HG03342 (cell line): ENCODE measurements at regions not wholly inside any gene's neighbourhood (a gene's known extent, or its start where the extent isn't known, plus 50 kb on each side); places are given as distances from the start of the nearest gene placed in this dataset.

Experiments used
- ATAC-seq: cut with Tn5 transposase; IDR thresholded peaks from one replicate; pipeline ENCODE4 v1.9.1; 2021; ENCODE audit warnings: mild to moderate bottlenecking, moderate library complexity; ENCODE audit not compliant: unreplicated experiment

DNA sequence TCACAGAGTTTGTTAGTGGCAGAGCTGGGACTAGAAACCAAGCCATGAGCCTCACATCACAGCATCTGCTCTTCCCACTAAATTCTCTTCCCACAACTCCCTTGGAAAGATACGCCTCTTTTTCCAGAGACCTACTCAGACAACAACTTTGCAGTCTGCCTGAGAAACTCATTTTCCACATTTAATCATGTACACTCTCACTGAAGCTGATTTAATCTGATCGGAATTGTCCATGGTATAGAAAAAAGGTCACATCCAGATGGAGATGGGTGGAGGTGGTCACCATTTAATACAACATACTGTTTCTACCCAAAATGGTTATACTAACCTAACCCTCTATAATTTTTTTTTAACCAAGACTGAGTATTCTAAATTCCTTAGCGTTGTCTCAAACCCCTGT lies 366.2 kb downstream of the ENC1 start:
- ATAC-seq, result no peak

- ATAC-seq, result no peak
These were observed 367.6 kb downstream of the ENC1 start for GRCh38 chr5:74272831-74273451.

DNA sequence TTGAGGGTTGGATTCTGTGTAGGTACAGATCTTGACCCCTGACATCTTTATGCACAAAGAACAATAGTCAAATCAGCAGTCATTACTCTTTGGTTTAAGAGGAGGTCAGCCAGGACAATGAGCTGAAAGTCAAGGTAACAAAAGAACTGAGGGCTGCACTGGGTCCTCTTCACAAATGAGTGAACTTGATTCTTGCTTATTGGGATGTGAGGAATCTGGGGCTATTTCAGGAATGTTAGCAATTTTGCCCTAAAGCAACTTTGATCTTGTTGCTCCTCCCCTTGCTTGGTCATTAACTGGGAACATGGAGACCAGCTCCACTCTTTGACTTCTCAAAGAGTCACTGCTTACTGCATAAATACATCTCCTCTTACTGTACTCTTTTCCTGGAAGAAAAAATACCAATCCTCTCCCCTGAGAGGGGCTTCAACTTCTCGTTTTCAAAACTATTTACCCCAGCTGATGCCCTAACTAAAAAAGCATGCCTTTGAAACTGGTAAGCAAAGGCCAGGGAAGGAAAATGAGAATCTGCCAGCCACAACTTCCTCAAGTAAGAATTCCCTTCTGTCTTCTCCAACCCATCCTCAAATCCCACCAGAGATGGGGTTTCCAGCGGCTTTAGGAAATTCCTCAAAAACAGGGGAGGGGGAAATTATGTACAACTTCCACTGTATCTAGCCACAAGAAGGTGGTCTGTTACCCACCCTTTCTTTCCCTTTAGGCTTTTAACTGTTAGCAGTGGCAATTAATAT lies 368.3 kb downstream of the ENC1 start:
- no peak for ATAC-seq

- ATAC-seq, result no peak
These were observed 372.2 kb downstream of the ENC1 start for GRCh38 chr5:74268297-74268696.

GRCh38 chr5:74266836-74267235 lies 373.7 kb downstream of the ENC1 start:
- ATAC-seq, result no peak

DNA sequence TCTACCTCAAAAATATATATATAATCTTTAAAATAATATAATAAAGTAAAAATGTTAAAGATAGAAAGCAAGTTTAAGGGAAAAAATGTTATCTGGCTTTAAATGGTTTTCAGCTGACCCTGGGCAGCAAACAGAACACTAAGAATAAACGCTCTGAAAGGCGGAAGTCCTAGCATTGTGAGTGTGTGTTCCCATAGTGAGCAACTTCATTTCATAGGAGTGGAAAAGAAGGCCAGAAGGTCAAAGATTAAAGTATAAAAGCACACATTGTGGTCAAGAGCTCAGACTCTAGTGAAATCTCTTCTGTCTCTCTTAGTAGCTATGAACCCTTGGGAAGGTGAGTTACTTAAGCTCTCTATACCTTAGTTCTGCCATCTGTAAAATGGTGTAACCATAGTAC lies 374.4 kb downstream of the ENC1 start:
- ATAC-seq, result no peak

GRCh38 chr5:74262544-74263207 lies 377.9 kb downstream of the ENC1 start:
- no peak for ATAC-seq

DNA sequence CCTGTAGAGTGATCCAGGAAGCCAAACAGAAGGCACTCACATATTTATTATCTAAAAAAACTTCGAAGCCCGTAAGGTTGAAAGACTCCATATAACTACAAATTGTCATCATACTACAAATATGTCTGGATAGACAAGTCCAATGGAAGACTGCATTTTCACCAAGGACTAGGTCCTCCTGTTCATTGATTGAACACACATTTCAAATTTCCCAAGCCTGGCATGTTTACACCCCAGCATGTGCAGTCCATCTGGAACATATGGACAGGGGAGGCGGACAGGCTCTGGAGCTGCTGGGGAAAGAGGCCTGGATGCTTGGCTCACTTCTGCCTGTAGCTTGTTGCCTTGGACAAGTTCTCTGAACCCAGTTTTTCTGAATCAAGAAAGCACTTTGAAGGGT lies 378.7 kb downstream of the ENC1 start:
- no peak for ATAC-seq

- ATAC-seq, result no peak
These were observed 379.1 kb downstream of the ENC1 start for GRCh38 chr5:74261421-74261820.

- ATAC-seq, result no peak
These were observed 381.0 kb downstream of the ENC1 start for GRCh38 chr5:74259572-74259971.

GRCh38 chr5:74258314-74258665 lies 382.2 kb downstream of the ENC1 start:
- no peak for ATAC-seq

DNA sequence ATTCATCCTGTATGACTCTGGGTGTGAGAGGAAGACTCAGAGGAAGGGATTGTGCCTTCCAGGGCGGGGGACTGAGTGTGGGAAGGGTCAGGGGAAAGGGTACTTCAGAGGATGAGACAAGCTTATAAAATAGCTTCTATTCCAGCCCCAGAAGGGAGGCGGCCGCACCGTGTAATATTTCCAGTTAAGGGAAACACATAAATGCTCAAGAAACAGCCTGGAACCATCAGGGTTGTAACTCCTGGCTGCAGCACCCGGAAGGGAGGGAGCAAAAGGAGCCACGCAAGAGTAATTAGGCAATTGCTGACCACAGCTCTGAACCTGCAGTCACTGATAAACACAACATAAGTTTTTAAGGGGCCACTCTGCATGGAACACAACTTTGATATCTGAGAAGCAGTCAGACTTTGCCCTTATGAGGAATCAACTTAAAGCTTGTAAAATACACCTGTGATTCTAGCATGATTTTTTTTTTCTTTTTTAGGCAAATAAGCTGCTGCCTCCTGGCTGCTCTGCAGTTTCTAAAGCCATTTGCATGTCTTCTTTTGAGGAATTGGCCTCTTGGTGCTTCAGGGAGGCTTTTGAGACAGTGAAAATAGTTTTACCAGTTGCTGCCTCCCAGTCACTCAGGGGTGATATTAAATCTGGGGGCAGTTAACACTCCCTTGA lies 382.7 kb downstream of the ENC1 start:
- peak; percentile 68 for ATAC-seq

GRCh38 chr5:74257060-74257527 lies 383.4 kb downstream of the ENC1 start:
- no peak for ATAC-seq

DNA sequence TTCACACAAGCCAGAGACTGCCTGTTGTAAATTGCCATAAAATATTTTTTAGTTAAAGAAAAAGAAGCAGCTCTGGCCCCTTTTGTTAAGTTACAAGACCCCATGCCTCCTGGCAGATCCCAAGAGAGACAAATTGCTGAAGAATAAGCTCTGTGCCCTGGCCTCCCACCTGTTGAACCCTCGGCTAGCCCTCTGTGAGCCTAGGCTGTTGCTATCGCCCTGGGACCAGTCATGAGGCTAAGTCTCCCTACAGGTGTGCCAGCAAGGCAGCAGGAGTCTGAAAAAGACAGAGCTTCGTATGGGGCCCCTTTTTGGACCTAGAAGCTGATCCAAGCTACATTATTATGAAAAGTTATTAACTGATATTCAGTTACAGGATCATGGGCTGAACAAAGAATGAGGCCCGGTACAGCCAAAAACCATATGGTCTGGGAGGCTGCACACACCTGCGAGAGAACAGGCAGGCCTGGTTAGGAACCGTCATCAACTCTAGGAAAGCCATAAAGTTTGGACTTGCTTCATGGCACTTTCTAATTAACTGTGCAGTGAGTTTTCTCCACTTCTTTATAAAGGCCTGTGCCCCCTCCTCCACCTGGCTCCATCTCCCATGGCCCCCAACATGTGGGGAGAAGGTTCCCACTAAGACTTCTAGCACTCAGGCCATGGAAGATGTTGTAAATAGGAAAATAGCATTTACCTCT lies 384.7 kb downstream of the ENC1 start:
- ATAC-seq, result no peak

- ATAC-seq, result no peak
These were observed 386.3 kb downstream of the ENC1 start for GRCh38 chr5:74254257-74254656.

DNA sequence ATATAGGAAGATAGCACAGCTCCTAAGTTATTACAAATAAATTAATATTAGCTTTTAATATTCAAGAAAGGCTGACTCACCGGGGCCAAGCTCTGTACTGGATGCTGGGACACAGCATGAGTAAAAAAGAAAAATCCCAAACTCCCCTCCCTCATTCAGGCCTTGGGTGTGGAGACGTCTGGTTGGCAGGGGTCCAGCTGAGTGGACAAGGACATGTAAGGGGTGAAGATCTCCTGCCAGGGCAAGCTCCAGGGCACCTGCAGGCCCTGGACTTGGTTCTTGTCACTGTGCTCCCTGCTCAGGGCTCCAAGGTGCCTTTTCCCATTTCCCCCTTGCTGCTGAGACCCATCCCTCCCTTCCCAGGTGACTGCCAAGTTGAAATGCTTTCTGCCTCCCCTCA lies 388.5 kb downstream of the ENC1 start:
- no peak for ATAC-seq

DNA sequence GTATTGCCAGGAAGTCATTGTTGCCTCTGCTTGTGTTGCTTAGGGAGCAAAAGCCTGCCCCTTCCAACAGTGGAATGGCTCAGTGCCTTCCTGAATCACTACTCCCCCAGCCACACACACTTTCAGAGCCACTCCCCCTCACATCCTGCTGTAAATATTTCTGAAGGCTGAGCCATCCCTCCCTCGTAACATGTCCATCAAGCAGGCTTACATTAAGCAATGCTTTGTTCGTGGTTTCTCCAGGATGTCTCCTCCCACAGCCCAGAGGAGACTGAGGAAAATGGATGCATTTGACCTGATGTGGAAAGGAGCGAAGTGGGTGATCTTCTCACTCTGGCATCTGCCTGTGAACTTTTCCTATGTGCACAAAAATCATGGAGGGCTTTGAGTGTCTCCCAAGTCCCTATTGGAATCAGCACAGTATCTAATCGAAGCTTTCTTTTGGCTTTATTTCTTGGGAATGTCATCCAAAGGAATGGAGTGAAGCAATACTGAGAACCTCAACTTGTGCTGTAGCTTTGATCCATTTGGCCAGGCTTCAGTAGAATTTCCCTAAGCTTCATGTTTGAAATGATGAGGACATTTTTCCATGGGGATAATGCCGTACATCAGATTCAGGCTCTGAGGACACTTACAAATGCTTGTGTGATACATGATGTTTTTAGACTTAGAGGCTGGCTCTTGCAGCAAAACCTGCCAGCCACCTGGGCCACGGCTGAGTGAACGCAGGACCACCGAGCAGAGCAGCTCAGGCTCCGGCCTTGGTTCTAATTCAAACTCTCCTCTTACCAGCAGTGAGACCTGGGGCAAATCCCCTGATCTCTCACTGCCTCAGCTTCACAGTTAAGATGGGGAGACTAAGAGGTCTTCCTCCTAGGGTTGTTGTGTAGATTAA lies 389.1 kb downstream of the ENC1 start:
- ATAC-seq, result no peak

- no peak for ATAC-seq
These were observed 390.0 kb downstream of the ENC1 start for GRCh38 chr5:74250304-74251102.

DNA sequence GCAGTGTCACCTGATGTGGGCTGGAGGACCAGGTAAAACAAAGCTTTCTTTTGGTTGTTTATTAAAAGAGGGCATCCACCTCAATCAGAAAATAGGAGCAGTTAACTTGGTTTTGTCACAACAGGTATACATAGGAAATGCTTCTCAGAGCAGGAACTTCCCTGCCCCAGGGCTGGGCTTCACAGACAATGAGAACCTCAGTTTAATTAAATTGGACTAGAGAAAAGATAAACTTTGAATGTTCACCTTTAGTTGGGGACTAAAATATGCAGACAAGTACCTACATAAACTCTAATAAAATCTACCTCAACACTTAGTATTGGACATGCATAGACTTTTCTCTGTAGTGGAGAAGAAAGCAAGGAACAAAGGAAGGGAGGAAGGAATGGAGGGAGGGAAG lies 392.0 kb downstream of the ENC1 start:
- ATAC-seq, result no peak
